NCI-H2107 treated with DMSO at 0.1 percent for 48 hours (cell line): ENCODE measurements at regions not wholly inside any gene's neighbourhood (a gene's known extent, or its start where the extent isn't known, plus 50 kb on each side); places are given as distances from the start of the nearest gene placed in this dataset.

ENCODE experiments used
- DNase-seq: peaks from one replicate; lab custom pipeline; 2025; ENCODE audit not compliant: unreplicated experiment; lab: John Stamatoyannopoulos, UW

DNA sequence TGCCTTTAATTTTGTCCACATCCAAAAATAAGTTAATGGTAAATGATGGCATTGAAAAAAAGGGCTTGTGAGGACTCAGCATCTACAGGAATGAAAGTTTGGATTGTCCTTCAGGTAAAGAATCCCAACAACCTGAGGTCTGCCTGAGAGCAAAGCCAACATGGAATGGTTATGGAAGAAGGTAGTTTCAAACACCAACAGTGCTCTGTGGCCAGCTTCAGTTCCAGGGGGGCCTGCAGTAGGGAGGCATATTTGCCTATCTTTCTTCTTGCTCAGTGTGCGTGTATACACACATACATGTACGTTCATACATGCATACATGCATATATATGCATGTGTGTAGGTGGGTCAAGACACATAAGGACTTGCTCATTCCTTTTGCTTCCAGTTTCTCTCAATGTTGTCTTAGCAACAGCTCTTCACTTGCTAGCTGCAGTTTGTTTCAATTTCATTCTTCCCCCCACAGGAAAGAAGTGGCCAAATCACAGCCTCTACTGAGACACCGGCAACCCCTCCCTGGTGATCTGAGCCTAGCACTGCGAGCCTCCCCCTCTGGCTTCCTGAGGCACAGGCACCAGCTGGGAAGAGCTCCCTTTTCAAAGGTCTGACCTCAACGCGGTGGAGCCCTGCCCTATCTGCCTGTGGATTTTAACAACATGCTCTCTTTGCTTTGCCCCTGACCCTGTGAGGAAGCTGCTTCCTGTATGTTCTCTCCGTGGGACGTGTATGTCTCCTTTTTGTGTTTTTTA, 146.2 kb downstream of the KLF13 start:
- DNase-seq: no peak

DNA sequence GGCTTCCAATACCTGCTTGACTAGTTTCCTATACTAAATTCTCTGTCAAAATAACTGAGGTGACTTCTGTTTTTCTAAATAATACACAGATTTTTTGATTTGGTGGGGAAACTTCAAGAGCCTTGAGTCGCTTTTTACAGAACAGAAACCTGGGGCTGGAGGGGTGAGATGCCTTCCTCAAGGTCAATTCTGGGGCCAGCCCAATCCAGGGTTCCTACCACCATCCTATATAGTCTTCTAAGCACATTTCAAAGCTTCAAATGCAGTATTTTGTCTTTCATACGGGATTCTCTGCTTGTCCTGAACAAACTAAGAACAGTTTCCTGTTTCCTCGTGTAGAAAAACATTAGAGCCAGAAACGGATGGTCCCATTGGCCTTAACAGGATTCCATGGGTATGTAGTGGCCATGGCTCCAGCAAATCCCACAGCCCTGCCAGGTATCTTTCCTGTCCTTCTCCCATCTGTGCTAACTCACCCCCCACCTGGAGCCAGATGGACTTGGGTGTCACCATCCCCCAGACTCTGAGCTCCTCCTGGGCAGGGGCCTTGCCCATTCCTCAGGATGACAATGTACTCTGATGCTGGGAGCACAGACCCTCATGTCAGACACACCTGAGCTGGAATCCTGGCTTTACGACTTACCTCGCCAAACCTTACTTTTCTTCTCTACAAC, 146.9 kb downstream of the KLF13 start:
- DNase-seq: no peak

DNA sequence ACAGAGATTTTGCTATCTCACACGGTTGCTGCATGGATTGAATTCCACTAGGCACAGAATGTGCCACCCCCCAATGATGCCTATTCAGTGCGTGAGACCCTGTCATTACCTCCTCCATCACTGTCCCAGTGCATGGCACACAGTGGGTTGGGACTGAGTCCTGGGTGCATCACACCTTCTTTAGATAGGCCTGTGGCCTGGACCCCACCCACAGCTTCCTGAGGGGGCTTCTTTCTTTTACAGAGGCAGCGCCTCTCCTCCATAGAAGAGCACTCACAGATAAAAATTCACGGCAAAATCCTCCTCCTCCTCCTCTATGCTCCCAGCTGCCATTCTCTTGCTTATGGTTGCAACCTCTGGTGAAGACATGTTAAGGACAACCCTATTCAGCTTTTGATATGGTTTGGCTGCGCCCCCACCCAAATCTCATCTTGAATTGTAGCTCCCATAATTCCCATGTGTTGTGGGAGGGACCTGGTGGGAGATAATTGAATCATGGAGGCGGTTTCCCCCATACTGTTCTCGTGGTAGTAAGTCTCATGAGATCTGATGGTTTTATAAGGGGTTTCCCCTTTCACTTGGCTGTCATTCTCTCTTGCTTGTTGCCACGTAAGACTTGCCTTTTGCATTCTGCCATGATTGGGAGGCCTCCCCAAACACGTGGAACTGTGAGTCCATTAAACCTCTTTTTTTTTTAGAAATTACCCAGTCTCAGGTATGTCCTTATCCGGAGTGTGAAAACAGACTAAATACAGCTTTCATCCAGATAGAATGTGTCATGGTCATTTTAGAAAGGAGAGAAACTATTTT, 147.6 kb downstream of the KLF13 start:
- no peak for DNase-seq

DNA sequence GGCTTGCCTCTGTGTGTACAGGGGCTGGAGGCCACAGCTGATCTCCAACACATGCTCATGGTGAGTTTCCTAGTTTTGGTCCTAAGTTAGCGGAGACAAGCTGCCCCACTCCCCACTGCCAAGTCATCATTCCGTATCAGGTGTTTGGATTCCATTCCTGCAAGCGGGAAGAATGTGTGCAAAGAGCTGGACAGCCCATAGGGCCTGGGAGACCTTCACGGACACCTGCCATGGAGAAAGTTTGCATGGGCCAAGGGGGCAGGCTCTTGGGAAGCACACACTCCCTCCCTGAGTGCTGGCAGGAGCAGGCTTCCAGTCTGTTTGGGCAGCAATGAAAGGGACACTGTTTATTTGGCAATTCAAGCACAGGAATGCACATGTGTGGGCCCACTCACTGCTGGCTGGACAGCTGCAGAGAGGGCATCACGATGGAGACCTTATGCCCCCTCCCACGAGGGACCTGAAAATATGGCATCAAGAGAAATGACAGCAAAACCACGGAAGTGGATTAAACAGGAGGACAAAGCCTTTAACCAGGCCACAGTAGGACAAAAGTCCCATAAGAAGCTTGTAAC, 149.7 kb downstream of the KLF13 start:
- no peak for DNase-seq

DNA sequence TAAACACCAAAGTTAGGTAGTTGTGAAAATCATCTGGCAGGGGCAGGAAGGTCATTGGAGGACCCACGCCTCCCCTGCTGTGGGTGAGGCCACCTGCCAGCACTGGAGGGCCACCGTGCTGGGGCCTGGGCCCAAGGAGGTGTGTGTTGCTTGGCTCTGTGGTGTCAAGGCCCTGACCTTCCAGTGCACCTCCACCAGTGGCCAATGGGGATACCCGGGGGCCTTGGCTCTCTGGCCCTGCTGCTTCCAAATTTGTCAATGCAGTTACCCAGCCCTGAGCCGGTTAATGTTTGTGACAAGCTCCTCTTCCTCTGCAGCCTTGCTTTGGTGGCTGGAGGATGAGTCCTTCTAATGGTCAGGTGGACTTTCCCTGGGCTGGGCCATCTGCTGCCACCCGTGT, 150.2 kb downstream of the KLF13 start:
- DNase-seq: no peak

DNA sequence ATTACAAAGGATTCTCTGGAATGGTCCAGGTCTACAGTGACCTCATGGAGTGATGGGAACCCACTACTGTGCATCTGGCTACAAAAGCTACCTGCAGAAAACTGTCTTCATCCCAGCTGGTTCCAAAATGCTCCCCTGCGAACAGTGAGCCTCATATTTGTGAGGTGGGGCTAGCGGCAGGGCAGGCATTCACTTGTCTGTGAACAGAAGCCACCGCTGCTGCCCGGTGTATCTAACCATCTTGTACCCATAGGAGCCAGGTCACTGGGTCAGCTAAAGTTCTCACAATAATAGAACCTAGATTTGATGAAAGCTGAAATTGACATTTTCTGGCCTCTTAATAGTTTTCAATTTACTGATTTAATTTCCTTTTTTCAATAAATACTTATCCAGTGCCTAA, 150.7 kb downstream of the KLF13 start:
- no peak for DNase-seq

DNA sequence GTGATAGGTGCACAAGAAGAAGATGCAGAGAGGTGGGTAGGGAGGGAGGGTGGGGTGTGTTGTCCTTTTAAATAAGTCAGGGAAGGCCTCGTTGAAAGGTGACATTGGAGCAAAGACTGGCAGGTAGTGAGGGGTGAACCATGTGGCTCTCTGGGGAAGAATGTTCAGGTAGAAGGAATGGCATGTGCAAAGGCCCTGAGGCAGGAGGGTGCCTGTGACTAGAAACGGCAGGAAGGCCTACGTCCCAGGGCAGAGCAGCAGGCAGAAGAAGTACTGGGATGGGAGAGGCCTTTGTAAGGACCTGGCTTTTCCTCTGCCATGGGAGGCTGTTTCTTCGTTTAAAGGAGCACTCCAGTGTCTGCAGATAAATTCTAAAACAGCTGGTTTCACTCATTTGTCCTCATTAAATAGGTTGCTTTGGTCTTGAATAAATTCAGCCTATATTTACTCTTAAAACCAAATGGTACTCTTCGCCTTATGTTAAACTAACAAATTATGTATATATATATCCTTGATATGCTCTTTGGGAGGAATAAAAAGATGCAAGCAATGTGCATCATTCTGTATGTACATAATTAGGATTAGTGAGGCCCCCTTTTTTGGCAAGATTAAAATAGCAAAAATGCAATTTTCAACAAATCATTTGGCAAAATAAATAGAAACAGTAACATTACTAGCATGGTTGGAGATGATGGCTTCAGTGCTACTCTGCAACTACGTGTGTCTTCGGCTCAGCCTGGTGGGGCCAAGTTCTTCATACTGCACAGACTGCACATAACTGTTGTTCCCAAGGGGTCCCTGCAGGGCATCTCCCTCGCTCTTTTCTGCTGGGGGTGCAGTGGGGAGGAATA, 151.4 kb downstream of the KLF13 start:
- no peak for DNase-seq

DNA sequence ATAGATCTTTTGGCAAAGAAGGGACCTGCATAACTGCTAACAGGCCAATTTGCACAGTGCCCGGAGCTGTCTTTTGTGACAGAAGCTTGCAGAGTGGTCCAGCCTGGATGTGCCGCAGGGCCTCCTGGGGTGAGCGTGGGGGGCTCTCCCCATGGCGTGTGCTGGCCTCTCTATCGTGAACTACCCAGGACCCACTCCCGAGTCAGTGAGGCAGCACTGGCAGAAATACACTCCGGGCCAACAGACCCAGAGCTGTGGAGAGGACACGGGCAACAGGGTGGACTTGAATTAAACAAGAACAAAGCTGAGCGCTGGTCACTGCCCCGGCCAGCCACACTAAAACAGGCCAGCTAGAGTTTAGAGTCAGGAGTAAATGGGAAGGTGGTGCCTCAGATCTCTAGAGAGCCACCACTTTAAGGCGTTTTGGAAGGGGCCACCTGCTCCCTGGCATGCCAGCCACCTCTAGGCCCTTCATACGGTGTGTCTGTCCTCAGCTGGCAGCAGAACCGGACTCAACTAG, 152.1 kb downstream of the KLF13 start:
- no peak for DNase-seq

DNA sequence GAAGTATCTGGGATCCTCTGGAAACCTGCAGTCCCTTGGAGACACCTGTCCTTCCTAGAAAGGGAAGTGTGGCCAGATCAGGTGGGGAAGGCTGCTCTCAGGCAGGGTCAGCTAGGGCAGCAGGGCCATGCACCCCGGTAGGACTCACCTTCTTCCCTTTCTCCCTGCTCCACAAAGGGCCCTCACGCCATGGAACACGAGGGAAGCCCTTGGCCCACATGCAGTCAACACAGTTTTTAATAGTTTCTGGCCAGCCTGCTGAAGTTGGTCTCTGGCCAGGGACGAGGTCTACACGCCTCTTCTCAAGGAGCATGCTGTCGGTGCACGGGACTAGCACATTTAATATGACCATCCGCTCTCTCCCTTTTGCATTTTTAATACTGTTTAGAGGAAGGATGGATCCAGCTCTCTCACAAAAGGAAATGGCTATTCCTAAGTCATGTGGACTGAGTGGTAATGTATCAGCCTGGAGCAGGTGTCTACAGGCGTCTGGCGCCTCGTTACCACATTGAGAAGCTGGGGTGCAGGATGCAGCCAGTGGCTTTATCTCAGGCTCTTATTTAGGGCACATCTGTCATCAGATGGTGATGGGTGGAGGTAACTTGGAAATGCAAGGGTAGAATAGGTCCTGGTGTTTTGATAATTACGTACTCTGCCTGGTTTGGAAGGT, 153.9 kb downstream of the KLF13 start:
- DNase-seq: no peak

DNA sequence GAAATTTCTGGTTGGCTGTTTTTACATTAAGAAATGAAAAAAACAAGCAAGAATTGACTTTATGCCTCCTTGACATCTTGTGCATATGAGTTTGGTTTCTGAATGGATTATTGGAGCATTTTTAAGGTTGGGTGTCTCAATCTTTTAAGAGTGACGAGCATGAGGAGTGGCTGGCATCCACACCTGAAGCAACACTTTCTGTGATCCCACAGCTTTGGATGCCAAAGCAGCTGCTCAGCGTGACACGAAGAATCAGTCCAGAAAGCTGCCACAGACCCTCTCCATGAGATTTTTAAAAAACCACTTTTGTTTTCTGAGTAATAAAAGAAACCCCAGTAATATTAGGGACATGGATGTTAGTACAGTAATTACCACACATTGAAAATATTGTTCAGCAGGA, 154.5 kb downstream of the KLF13 start:
- DNase-seq: no peak

DNA sequence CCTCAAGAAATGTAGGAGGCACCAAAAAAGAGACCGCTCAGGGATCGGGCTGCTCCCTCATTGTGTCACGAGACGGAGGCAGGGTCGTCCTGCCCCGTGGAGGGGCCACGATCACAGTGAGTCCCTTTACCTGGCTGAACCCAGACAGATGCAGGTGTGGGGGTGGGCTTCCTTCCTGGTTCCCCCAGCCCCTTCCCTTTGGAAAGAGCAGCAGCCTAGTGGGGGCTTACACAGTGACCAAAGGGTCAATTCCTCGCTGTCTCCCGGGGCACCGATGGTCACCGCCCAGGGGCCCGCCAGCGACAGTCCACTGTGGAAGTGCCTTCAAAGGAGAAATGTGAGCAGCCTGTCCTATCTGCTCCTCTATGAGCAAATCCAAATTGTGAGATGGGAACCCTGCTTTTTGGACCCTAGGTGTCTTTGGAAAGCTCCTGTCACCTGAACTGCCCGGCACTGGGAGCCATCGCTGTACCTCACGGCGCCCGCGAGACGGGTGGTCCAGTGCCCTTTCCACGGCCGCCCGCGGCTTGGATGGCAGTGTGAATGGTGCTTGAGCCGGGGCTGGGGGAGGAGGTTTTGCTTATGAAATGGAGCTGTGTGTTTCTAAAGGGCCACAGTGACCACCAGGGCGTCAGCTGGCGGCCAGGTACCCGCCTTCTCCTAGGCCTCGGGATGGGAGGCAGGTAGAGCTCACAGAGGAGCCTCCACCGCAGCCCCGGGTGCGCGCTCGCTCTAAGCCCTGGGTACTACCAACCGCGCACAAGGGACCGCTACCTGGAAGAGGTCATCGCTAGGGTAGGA, 155.7 kb downstream of the KLF13 start:
- DNase-seq: no peak

DNA sequence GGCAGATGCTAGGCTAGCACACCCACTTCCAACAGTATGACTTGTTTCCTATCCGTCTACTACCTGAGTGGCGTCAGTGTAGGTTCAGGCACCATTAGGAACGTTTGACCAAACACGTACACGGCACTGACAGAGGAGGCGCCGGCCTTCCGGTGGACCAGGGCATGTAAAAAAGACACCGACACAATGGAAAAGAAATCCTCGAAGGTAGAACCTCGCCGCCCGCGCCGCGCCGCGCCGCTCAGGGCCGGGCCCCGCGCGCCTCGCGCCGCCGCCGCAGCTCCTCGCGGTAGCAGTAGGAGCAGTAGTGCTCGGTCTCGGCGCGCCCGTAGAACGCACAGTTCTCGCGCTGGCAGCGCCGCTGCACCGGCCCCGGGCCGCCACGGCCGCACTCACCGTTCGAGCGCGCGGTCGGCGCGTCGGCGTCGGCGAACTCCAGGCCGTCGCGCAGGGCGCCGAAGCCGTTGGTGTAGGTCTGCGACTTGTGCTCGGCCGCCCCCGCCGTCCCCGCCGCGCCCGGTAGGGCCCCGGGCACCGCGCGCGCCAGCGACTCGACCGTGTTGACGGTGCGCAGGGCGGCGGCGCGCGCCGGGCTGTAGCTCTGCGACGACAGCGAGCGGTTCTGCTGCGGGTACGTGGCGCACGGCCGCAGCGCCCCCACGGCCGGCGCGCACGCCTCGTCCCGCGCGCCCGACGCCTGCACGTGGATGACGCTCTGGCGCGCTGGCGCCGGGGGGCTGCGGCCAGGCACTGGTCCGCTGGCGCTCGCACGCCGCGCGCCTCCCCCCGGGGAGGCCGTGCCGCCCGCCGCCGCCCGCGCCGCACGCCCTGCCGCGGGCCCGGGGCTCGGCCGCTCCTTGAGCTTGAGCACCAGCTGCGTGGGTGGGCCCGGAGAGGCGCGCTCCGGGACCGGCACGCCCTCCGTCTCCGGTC, 156.7 kb downstream of the KLF13 start:
- DNase-seq: no peak

DNA sequence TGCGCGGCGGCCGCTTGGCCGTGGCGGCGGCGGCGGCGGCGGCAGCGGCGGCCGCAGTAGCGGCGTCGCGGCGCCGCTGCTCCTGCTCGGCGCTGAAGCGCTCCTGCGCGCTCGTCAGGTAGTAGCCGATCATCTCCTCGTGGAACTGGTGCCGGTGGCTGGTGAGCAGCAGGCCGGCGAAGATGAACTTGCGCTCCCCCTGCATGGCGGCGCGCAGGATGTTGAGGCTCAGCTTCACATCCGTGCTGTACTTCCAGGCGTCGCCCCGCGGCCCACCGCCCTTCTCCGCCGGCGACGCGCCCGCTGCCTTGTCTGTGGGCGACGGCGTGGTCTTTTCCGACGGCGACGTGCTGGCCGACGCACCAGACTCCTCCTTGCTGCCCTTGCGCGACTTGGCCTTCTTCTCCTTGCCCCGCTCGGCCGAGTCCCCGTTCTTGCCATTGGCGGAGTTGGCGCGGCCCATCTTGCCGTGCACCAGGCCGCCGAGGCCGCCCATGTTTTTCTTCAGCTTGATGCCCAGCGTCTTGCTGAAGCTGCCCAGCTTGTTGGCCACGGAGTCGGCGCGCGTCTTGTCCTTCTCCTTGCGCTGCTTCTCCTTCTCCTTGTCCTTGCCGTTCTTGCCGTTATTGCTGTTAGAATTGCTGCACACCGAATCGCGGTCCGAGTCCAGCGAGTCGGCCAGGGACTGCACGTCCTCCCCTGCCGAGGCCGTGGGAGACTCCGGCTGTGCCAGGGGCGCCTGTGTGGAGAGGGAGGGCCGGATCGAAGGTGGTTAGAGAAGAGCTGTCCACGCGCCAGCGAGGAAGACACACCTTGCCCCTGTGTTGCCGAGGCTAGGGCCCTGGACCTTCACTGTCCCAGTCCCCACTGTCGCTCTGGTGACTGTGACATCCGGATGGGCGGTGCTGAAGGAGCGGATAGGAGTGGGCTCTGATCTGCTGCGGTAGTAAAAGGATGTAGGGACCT, 157.6 kb downstream of the KLF13 start:
- no peak for DNase-seq

DNA sequence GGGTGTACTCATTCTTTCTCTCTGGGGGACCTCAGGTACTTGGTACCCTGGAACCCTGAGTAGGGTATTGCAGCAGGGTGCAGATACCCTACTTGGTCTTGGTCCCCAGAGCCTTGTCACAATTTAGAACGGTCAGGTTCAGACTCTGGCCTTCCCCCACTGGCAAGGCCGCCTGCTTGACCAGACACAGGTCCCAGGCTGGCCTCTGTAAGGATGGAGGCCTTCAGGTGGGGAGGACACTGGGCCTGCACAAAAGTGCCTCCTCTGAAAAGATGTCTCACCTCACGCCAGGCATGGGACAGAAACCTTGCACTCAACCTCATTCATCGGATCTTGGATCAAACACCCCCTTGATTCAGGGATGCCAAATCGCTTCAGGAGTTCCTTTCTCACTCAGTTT, 158.4 kb downstream of the KLF13 start:
- no peak for DNase-seq

DNA sequence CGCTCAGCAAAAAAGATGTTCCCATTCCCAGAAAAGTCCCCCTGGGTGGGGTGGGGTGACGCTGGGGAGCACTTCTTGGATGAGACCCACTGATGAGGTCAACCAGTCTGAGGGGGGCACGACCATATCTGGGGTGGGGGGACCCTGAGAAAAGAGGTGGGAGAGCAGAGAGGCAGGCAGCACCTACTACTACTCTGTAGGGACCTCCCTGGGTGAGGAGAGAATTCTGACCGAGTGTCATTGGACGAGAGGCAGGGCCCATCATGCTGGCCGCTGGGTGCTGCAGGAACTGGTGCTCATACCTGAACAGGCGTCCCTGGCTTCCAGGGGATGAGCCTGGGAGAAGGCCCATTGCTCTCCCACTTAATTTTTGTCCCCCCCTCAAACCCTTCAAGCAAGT, 158.8 kb downstream of the KLF13 start:
- no peak for DNase-seq

DNA sequence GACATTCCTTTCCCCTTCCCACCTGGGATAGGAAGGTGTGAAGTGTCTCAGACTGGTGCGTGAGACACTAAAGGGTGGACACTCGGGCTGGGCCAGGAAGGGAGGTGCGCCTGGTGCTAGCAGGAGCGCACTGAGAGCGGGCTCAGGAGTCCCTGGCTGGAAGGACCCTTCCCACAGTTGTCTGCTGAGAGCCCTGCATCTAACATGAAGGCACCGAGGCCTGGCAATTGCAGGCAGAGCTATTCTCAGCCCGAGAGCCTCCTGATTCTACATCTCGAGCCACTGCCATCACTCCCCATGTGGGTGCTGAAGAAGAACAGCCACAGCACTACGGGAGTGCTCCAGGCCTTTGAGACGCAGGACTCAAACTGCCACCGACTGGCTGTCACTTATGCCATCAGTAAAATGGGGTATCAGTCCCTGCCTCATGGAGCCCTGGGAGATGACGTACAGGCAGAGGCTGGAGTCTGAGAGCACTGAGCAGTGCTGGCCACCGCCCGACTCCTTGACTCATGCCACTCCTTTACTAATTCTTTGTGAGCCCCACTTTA, 159.4 kb downstream of the KLF13 start:
- no peak for DNase-seq

DNA sequence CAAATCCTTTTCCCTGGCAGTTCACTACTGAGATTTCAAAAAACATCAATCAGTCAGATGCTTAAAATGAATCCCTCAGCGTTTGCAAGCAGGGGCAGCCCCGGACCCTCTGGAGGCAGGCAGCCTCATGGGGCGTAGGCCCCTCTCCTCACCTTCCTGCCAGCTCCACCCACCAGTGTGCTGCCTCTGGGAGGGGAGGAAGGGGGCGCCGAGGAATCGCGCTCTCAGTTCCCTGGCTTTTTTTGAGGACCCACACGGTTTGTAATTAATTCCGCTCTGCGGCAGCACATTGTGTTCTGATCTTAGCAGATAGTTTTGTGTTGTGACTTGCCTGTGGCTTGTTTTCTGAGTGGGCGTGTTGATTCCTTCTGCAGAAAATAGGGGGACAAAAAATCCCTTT, 159.9 kb downstream of the KLF13 start:
- no peak for DNase-seq
